NCI-H82 (cell line): ENCODE measurements at regions not wholly inside any gene's neighbourhood (a gene's known extent, or its start where the extent isn't known, plus 50 kb on each side); places are given as distances from the start of the nearest gene placed in this dataset.
"Not testable (repeated sequence)": the region's sequence is repeated elsewhere in the genome, so short reads cannot be mapped to it uniquely, and the experiment has no call there.

Experiments used
- DNase-seq: peaks from one replicate; lab custom pipeline; 2025; lab: John Stamatoyannopoulos, UW

GRCh38 chr20:53748176-53748575, 154.5 kb upstream of the ZNF217 start:
- DNase-seq, result no peak

GRCh38 chr20:53743607-53744260, 150.1 kb upstream of the ZNF217 start:
- DNase-seq, result no peak

GRCh38 chr20:53742685-53743081, 149.0 kb upstream of the ZNF217 start:
- DNase-seq, result no peak

- DNase-seq, result no peak
These were observed 148.0 kb upstream of the ZNF217 start for GRCh38 chr20:53741726-53742028.

- peak; percentile 63 for DNase-seq
These were observed 146.5 kb upstream of the ZNF217 start for GRCh38 chr20:53739799-53740785.

GRCh38 chr20:53738945-53739798, 145.5 kb upstream of the ZNF217 start:
- DNase-seq, result peak; percentile 37

GRCh38 chr20:53738039-53738944, 144.7 kb upstream of the ZNF217 start:
- DNase-seq, result peak; percentile 93

- DNase-seq, result peak; percentile 47
These were observed 143.9 kb upstream of the ZNF217 start for GRCh38 chr20:53737396-53738038.

- DNase-seq, result peak; percentile 92
These were observed 143.2 kb upstream of the ZNF217 start for GRCh38 chr20:53736757-53737395.

GRCh38 chr20:53736122-53736756, 142.6 kb upstream of the ZNF217 start:
- DNase-seq, result peak; percentile 88

- DNase-seq, result peak; percentile 84
These were observed 142.0 kb upstream of the ZNF217 start for GRCh38 chr20:53735536-53736050.

GRCh38 chr20:53734006-53734688, 140.5 kb upstream of the ZNF217 start:
- no peak for DNase-seq

- DNase-seq, result no peak
These were observed 138.0 kb upstream of the ZNF217 start for GRCh38 chr20:53731595-53731994.

- no peak for DNase-seq
These were observed 134.7 kb upstream of the ZNF217 start for GRCh38 chr20:53728359-53728758.

- DNase-seq, result not testable (repeated sequence)
These were observed 133.6 kb upstream of the ZNF217 start for GRCh38 chr20:53727239-53727638.

GRCh38 chr20:53725575-53725970, 131.9 kb upstream of the ZNF217 start:
- no peak for DNase-seq

GRCh38 chr20:53723621-53724020, 130.0 kb upstream of the ZNF217 start:
- DNase-seq, result no peak

GRCh38 chr20:53723045-53723444, 129.4 kb upstream of the ZNF217 start:
- no peak for DNase-seq

- no peak for DNase-seq
These were observed 128.9 kb upstream of the ZNF217 start for GRCh38 chr20:53722515-53723036.
